ENCODE measurements at regions not wholly inside any gene's neighbourhood (a gene's known extent, or its start where the extent isn't known, plus 50 kb on each side); places are given as distances from the start of the nearest gene placed in this dataset.
A peak's percentile ranks its signal among the peaks of the same experiment; 100 is the strongest.
"Not testable (repeated sequence)": the region's sequence is repeated elsewhere in the genome, so short reads cannot be mapped to it uniquely, and the experiment has no call there.

DNA sequence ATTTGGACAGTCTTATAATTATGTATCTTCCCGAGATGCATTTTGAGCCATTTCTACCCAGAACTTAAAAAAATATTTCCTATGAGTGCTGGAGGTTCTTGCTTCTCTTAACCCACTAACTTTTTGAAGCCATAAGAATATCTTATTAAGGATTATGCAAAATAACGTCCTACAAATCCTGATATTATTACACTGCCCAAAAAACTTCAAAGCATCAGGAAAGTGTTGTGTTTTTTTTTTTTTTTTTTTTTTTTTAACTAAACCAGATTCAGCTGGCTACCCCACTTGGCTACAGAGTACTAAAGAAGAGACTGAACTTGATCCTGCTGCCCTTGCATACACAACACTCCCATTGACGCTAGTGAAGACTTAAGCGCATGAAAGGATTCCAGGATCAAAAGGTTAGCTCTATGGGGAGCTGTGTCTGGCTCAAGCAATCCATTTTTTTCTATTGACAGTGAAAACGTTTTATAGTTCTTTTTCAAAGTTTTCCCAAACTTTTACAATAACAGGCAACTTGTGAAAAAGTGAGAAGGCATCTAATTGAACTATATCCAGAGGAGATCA is 141.4 kb downstream of the KCNRG start:
- peak; percentile 36 for DNase-seq (ENCODE audit: low read depth)

DNA sequence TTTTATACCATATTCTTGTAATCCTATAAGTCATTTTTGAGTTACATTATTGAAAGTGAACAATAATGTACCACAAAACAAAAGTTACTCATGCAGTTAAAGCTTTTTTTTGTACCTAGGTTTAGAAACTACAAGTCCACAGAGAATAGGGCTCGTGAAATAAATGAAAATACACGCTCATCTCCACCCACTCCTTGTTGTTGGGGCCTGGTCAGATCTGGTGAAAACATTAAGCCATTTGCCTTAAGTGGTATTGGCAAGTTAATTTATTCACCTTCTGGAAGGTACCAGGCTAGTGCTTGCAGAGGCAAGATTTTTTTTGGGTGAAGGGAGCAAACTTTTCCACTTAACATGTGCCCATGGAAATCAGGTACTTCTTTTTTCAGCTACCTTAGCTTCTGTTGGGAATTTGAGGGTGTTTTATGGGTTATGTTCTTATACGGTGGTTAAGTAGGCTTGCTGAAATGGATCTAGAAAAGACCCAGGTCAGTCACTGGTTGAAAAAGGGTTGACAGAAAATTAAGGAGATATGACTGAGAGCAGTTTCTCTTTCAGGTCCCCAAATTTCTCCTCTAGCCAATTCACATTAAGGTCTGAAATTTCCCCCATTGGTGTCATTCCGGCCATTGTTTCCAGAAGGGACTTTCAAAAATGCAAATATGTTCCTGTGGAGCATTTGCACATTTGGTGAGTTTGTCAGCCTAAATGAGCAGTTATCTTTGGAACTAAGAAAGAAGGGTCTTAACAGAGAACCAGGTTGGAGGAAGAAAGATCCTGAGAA is 143.3 kb downstream of the KCNRG start:
- DNase-seq (ENCODE audit: low read depth): no peak

DNA sequence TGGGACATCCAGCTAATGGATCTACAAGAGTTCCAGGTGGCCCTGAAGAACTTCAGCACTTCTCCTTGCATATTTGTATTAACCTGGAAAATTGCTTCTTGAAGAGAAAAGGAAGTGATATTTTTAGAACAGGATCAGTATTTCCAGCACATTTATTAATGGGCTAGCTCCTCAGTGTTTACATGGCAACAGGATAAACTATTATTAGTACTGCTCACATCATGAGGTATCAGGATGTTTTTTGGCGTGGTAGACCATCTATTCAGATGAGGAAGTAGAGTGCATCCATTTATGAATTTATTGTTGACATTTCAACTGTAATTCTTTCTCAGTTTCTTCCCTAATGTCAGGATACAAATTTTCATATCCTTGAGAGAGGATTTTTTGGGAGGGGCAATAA is 144.4 kb downstream of the KCNRG start:
- no peak for DNase-seq (ENCODE audit: low read depth)

- DNase-seq (ENCODE audit: low read depth): peak; percentile 62
These were observed 145.8 kb downstream of the KCNRG start for GRCh38 chr13:50161052-50161451.

DNA sequence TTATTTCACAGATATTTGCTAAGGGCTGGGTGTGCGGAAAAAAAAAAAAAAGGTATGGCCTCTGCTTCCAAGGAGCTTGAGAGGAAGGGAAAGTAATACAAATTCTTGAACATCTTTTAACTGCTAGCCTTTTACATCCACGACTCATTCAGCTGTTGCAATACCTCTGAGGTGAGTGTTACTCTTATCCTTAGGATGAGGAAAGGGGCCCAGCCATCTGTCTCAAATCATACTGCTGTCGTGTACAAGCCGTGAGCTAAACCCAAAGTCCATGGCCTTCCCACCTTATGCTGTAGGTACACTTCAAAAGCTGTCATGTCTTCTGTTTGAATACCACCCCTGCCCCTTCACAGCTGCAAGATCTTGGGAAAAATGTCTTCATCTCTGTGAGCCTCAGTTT is 146.8 kb downstream of the KCNRG start:
- DNase-seq (ENCODE audit: low read depth): no peak

DNA sequence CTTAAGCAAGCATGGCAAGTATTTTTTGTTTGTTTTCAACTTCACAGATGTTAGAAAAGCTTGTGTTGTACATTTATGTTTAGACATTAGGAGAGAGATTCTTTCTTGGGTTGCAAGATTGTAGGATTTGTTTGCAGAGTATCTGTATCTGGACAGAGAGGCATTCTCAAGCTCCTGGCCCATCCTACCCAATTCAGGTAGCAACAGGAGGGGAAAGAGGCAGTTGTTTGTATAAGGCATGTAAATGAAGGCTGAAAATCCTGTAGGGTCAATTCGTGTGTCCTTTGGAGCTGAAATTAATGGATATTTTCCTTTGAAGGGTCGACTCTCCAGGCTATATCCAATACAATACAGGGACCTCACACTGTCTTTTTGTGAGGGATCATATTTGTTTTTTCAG is 147.3 kb downstream of the KCNRG start:
- no peak for DNase-seq (ENCODE audit: low read depth)

GRCh38 chr13:50167224-50167947 is 152.1 kb downstream of the KCNRG start:
- DNase-seq (ENCODE audit: low read depth): no peak

DNA sequence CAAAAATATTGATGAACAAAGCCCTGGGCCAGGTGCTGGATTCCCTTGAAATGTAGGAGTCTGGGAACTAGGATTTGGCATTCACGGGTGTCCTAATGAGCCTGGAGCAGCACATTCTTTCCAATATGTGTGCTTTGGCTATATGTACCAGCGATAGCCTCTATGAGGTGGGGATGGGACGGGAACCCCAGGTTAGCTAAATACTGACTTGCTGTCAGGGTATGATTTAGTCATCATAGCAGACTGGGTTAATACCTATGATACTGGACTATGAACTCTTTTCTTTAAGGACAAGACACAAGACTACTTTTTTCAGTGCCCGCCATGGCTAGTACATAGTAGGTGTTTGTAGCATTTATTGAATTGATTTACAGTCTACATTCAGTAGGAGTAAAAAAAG is 152.7 kb downstream of the KCNRG start:
- no peak for DNase-seq (ENCODE audit: low read depth)

- no peak for DNase-seq (ENCODE audit: low read depth)
These were observed 153.5 kb downstream of the KCNRG start for GRCh38 chr13:50168786-50169185.

- peak; percentile 24 for DNase-seq (ENCODE audit: low read depth)
These were observed 155.3 kb downstream of the KCNRG start for GRCh38 chr13:50170447-50171037.

GRCh38 chr13:50171590-50172282 is 156.5 kb downstream of the KCNRG start:
- DNase-seq (ENCODE audit: low read depth): peak; percentile 37

DNA sequence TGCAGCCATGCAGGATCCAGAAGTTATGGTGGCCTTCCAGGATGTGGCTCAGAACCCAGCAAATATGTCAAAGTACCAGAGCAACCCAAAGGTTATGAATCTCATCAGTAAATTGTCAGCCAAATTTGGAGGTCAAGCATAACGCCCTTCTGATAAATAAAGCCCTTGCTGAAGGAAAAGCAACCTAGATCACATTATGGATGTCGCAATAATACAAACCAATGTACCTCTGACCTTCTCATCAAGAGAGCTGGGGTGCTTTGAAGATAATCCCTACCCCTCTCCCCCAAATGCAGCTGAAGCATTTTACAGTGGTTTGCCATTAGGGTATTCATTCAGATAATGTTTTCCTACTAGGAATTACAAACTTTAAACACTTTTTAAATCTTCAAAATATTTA is 157.8 kb downstream of the KCNRG start:
- DNase-seq (ENCODE audit: low read depth): not testable (repeated sequence)

- DNase-seq (ENCODE audit: low read depth): no peak
These were observed 159.4 kb downstream of the KCNRG start for GRCh38 chr13:50174630-50175029.

DNA sequence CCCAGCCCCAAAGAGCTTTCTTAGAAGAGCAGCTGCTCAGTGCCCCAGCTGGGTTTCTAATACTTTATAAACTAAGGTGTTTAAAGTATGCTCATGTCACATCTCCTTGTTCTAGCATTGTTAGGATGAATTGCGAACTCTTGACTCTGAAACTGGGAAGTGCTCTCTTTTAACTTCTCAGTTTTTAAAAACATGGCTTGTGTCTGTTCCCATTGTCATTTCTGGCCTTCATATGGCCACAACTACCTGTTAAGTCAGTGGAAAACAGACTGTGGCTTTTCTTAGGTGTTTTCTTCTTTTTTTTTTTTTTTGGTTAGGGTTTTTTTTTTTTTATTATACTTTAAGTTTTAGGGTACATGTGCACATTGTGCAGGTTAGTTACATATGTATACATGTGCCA is 164.7 kb downstream of the KCNRG start:
- no peak for DNase-seq (ENCODE audit: low read depth)

- not testable (repeated sequence) for DNase-seq (ENCODE audit: low read depth)
These were observed 170.8 kb downstream of the KCNRG start for GRCh38 chr13:50185769-50186763.

DNA sequence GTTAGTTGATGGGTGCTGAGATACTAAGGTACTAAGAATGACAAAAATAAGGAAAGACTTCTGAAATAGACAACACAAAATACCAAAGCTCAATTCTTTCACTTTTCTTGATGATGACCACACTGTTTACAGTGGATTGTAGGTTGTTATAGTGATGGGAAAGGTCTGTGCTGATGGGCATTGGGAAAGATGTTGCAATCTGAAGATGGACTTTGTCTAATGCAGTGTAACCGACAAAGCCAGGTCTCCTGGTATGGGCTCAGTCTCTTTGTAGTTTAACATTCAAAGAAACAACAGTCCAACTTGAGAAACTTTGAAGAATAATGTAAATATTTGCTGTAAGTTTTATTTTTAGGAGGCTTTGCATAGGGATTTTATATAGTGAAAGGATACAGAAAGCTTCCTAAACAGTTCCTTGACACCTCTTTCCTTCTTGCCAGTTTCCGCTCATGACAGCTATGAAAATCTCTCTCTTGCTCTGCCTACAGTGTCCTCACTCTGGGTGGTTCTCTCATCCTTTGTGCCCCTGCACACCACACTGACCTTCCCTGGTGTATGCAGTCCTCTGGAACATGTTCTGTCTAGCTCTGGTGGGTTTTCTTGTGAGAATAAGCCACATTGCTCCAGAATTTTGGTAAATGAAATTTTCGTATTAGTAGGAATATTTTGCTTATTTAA is 172.2 kb downstream of the KCNRG start:
- DNase-seq (ENCODE audit: low read depth): peak; percentile 18

GRCh38 chr13:50188696-50189095 is 173.5 kb downstream of the KCNRG start:
- DNase-seq (ENCODE audit: low read depth): no peak

DNA sequence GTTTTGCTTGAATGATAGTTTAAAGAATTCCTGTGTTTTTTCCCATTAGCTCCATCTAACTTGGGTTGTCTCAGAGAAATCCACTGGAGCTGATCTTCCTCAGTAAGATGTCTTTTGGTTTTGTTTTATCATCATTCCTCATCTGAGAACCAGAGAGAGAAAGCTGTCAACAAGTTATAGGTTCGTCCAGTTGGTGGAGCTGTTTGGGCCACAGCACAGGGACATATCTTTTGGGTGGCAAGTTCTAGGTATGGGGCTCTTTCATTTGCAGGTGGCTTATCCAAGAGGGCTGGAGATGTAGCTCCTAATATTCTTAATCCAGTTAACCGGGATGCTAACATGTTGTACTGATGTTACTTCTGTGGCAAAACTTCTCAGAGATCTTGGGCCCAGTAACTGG is 174.2 kb downstream of the KCNRG start:
- DNase-seq (ENCODE audit: low read depth): no peak

DNA sequence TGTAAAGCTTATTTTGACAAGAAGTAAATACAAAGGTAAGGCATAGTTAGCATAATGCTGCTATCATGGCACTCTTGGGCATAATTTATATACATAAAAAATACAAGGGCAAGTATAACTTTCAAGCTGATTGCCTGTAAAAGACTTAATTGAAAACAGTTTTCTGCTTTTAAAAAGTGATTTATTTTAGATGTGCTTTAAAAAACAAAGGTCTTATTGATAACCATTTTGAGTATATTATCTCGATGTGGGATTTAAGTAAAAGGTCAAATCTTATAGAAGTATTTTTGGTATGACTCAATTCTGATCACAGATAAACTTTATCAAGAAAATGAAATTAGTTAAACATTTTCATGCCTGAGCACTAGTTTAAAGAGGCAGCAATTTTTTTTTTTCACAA is 175.8 kb downstream of the KCNRG start:
- no peak for DNase-seq (ENCODE audit: low read depth)

DNA sequence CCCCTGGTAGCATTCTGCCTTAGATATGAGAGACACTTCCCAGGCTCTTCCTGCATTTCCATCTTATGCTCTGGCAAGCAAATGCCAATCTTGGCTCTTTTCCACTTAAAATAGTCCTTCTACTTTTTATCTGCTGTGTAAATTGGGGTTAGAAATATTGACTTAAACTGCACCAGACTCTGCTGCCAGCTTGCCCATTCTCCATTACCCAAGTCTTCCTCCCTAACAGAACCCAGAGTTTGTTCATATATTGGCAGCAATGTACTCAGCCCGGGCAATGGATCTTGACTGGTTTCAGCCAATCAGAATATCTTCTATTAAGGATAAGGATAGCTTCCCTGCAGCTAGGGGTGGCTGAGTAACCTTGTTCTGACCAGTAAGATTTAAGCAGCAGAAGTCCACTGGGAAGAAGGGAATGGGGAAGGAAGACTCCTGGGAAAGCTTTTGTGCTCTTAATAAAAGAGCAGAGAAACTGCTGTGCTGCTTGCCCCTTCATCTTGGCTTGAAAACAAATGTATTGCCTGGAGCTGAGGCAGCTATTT is 177.1 kb downstream of the KCNRG start:
- no peak for DNase-seq (ENCODE audit: low read depth)
